ENCODE measurements at regions not wholly inside any gene's neighbourhood (a gene's known extent, or its start where the extent isn't known, plus 50 kb on each side); places are given as distances from the start of the nearest gene placed in this dataset.

DNA sequence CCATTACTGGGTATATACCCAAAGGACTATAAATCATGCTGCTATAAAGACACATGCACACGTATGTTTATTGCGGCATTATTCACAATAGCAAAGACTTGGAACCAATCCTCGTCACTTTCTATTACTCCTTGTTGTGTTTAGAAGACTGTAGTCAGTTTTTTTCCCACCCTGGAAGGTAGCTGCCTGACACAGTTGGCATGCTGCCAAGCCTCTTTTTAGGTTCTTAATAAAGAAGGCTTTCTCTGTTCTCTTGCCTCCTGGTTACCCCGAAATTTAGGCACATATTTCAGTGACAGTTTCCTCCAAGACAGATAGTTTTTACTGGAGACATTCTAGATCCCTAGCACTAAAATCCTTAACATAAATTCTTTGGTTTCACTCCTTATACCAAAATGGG is 205.4 kb upstream of the PCSK5 start:
- DNase-seq (ENCODE audit: low spot score) (no peak), FAIRE-seq (no peak), ATAC-seq (no peak)
- no peak overlapping the region for H3K4me3 ChIP-seq (replicated peaks in 1 of 3; ENCODE audit: insufficient read depth in 1 of 3, low read depth in 2 of 3, low read length in 3 of 3)
- H3K27ac ChIP-seq (ENCODE audit: extremely low read length, insufficient read depth, low read length) = no peak overlapping the region
- no peaks in the 10 kb centered on the region for H3K9me3 ChIP-seq (ENCODE audit: low read length)
- ChIA-PET CTCF (ENCODE audit: low intra/inter-chr PET ratio, low total read pairs) (no interaction called here), POLR2A (no interaction called here)
- no peaks in the 10 kb centered on the region for H3K27me3 ChIP-seq (ENCODE audit: control insufficient read depth in 1 of 2, insufficient read depth in 2 of 2, low read length in 2 of 2)
- no peak overlapping the region for H3K9ac ChIP-seq (ENCODE audit: insufficient read depth, low read depth, low read length)
- no peaks in the 10 kb centered on the region for H3K4me1 ChIP-seq (ENCODE audit: insufficient read depth, low read length)
- intact Hi-C loops (cut with micrococcal nuclease; ENCODE audit: unreplicated experiment) = no loop called here
- H3K36me3 ChIP-seq (replicated peaks in 1 of 2; ENCODE audit: control insufficient read depth in 1 of 2, insufficient read depth in 2 of 2, low read length in 2 of 2) = no peaks in the 10 kb centered on the region
- TF ChIP-seq ZNF839 (CRISPR knock-in tag; IDR thresholded peaks at IDR 0.05; ENCODE audit: borderline replicate concordance) = no peak
- peak; percentile 62; the same call in 1 of the 2 replicates for TF ChIP-seq LCORL (IDR thresholded peaks at IDR 0.05)
- no peak for TF ChIP-seq LCORL (CRISPR knock-in tag; IDR thresholded peaks at IDR 0.05)
- TF ChIP-seq ZNF318 (CRISPR knock-in tag; IDR thresholded peaks at IDR 0.05) = no peak
- TF ChIP-seq ZNF709 (CRISPR knock-in tag; IDR thresholded peaks at IDR 0.05) = no peak
- TF ChIP-seq HIVEP1 (CRISPR knock-in tag; IDR thresholded peaks at IDR 0.05) = no peak
- TF ChIP-seq MEIS2 (CRISPR knock-in tag; IDR thresholded peaks at IDR 0.05) = no peak
- BruUV-seq (replicated peaks) = no TSS peak
- no peak overlapping the region for H3K4me2 ChIP-seq (ENCODE audit: low read depth, low read length)
- 50% methylated on average over 4 of the region's 4 CpGs for WGBS (ENCODE audit: low lambda C conversion rate)
- in situ Hi-C loops (cut with HindIII; ENCODE audit: extremely low pct_ligation_motif_present, low pct_unique_long_range_greater_than_20kb) = no loop called here
- no peak overlapping the region for H2AFZ ChIP-seq (ENCODE audit: low read length)
- no peaks in the 10 kb centered on the region for H4K20me1 ChIP-seq (ENCODE audit: insufficient read depth, low read length)
- H3K79me2 ChIP-seq (ENCODE audit: insufficient read depth, low read length) = no peaks in the 10 kb centered on the region
